ENCODE measurements at regions not wholly inside any gene's neighbourhood (a gene's known extent, or its start where the extent isn't known, plus 50 kb on each side); places are given as distances from the start of the nearest gene placed in this dataset.
"Not testable (repeated sequence)": the region's sequence is repeated elsewhere in the genome, so short reads cannot be mapped to it uniquely, and the experiment has no call there.

- peak overlapping the region in 1 of 8 donors; percentile 20 for H3K4me3 Mint-ChIP-seq
- H3K27ac Mint-ChIP-seq, result no peak overlapping the region
- DNase-seq (no peak), ATAC-seq (ENCODE audit: low read depth in 2 of 2) (no peak)
- no peaks in the 10 kb centered on the region for H3K36me3 Mint-ChIP-seq
- peaks cover 29 to 31% (median 30%) of the 10 kb centered on the region in 3 donors for H3K4me1 Mint-ChIP-seq
- no peaks in the 10 kb centered on the region for H3K9me3 Mint-ChIP-seq
- H3K27me3 Mint-ChIP-seq, result peaks cover 5 to 21% (median 7%) of the 10 kb centered on the region in 3 donors
These were observed 253.3 kb downstream of the FAM43A start for GRCh38 chr3:194938845-194939531.

GRCh38 chr3:194939532-194939909, 253.8 kb downstream of the FAM43A start:
- Mint-ChIP-seq H3K4me3 (no peak overlapping the region), H3K27me3 (peaks cover 5 to 21% (median 5%) of the 10 kb centered on the region in 3 donors), H3K36me3 (no peaks in the 10 kb centered on the region), H3K4me1 (peaks cover 29 to 32% (median 32%) of the 10 kb centered on the region in 3 donors), H3K9me3 (no peaks in the 10 kb centered on the region), H3K27ac (no peak overlapping the region)
- DNase-seq, result no peak
- ATAC-seq (ENCODE audit: low read depth in 2 of 2), result no peak

- H3K36me3 Mint-ChIP-seq, result no peaks in the 10 kb centered on the region
- H3K27ac Mint-ChIP-seq, result no peak overlapping the region
- DNase-seq (no peak), ATAC-seq (ENCODE audit: low read depth in 2 of 2) (no peak)
- no peak overlapping the region for H3K4me3 Mint-ChIP-seq
- peaks cover 29 to 38% (median 34%) of the 10 kb centered on the region in 3 donors for H3K4me1 Mint-ChIP-seq
- H3K27me3 Mint-ChIP-seq, result peaks cover 5 to 15% (median 5%) of the 10 kb centered on the region in 3 donors
- no peaks in the 10 kb centered on the region for H3K9me3 Mint-ChIP-seq
These were observed 254.5 kb downstream of the FAM43A start for GRCh38 chr3:194939949-194940770.

- no peaks in the 10 kb centered on the region for H3K9me3 Mint-ChIP-seq
- no peak overlapping the region for H3K27ac Mint-ChIP-seq
- peaks cover 0 to 14% (median 5%) of the 10 kb centered on the region in 3 donors for H3K27me3 Mint-ChIP-seq
- ATAC-seq (ENCODE audit: low read depth in 2 of 2) (no peak), DNase-seq (no peak)
- peak overlapping the region in 2 of 8 donors; percentile 39 to 69 for H3K4me3 Mint-ChIP-seq
- H3K36me3 Mint-ChIP-seq, result no peaks in the 10 kb centered on the region
- H3K4me1 Mint-ChIP-seq, result peaks cover 32 to 46% (median 36%) of the 10 kb centered on the region in 3 donors
These were observed 255.8 kb downstream of the FAM43A start for GRCh38 chr3:194941360-194941955.

- H3K27me3 Mint-ChIP-seq, result peaks cover 0 to 14% (median 5%) of the 10 kb centered on the region in 3 donors
- peaks cover 32 to 46% (median 36%) of the 10 kb centered on the region in 3 donors for H3K4me1 Mint-ChIP-seq
- H3K27ac Mint-ChIP-seq, result peak overlapping the region in 3 of 6 donors; percentile 33 to 72 (median 36)
- peak overlapping the region in 1 of 8 donors; percentile 53 for H3K4me3 Mint-ChIP-seq
- H3K36me3 Mint-ChIP-seq, result no peaks in the 10 kb centered on the region
- ATAC-seq (ENCODE audit: low read depth in 2 of 2) (no peak), DNase-seq (no peak)
- H3K9me3 Mint-ChIP-seq, result no peaks in the 10 kb centered on the region
These were observed 256.4 kb downstream of the FAM43A start for GRCh38 chr3:194941956-194942511.

GRCh38 chr3:194944526-194944925, 258.8 kb downstream of the FAM43A start:
- Mint-ChIP-seq H3K27ac (peak overlapping the region in 2 of 6 donors; percentile 33 to 75), H3K4me3 (peak overlapping the region in 1 of 8 donors; percentile 35), H3K9me3 (peaks cover 0 to 17% (median 5%) of the 10 kb centered on the region in 7 donors), H3K4me1 (peaks cover 28 to 46% (median 32%) of the 10 kb centered on the region in 3 donors), H3K36me3 (peaks cover 7 to 11% of the 10 kb centered on the region in 2 donors), H3K27me3 (peaks cover 0 to 8% (median 5%) of the 10 kb centered on the region in 3 donors)
- ATAC-seq (ENCODE audit: low read depth in 2 of 2) (no peak), DNase-seq (no peak)

- H3K27me3 Mint-ChIP-seq, result peaks cover 0 to 5% (median 5%) of the 10 kb centered on the region in 3 donors
- DNase-seq, result no peak
- H3K4me1 Mint-ChIP-seq, result peaks cover 28 to 46% (median 33%) of the 10 kb centered on the region in 3 donors
- peak overlapping the region in 4 of 6 donors; percentile 40 to 94 (median 81) for H3K27ac Mint-ChIP-seq
- no peak for ATAC-seq (ENCODE audit: low read depth in 2 of 2)
- H3K9me3 Mint-ChIP-seq, result peaks cover 0 to 17% (median 5%) of the 10 kb centered on the region in 7 donors
- peaks cover 7 to 11% of the 10 kb centered on the region in 2 donors for H3K36me3 Mint-ChIP-seq
- H3K4me3 Mint-ChIP-seq, result peak overlapping the region in 1 of 8 donors; percentile 15
These were observed 259.8 kb downstream of the FAM43A start for GRCh38 chr3:194945508-194945907.

- ATAC-seq (ENCODE audit: low read depth in 2 of 2) (no peak), DNase-seq (no peak)
- Mint-ChIP-seq H3K4me1 (peaks cover 23 to 42% (median 32%) of the 10 kb centered on the region in 3 donors), H3K36me3 (peaks cover 7 to 11% of the 10 kb centered on the region in 2 donors), H3K27ac (no peak overlapping the region), H3K4me3 (no peak overlapping the region), H3K9me3 (peaks cover 0 to 17% (median 5%) of the 10 kb centered on the region in 7 donors), H3K27me3 (peaks cover 0 to 2% (median under 1%) of the 10 kb centered on the region in 3 donors)
These were observed 260.4 kb downstream of the FAM43A start for GRCh38 chr3:194946091-194946490.

GRCh38 chr3:194949592-194949991, 263.9 kb downstream of the FAM43A start:
- ATAC-seq (ENCODE audit: low read depth in 2 of 2), result no peak
- no peak for DNase-seq
- Mint-ChIP-seq H3K9me3 (peaks cover 0 to 17% (median 5%) of the 10 kb centered on the region in 7 donors), H3K27me3 (no peaks in the 10 kb centered on the region), H3K36me3 (peaks cover 7 to 11% of the 10 kb centered on the region in 2 donors), H3K27ac (no peak overlapping the region), H3K4me1 (peaks cover 8 to 17% (median 10%) of the 10 kb centered on the region in 3 donors), H3K4me3 (no peak overlapping the region)

GRCh38 chr3:194950906-194951628, 265.4 kb downstream of the FAM43A start:
- Mint-ChIP-seq H3K4me1 (peaks cover 2 to 8% (median 4%) of the 10 kb centered on the region in 3 donors), H3K4me3 (no peak overlapping the region), H3K36me3 (peaks cover 7 to 11% of the 10 kb centered on the region in 2 donors), H3K27me3 (no peaks in the 10 kb centered on the region), H3K9me3 (peaks cover 0 to 17% (median 5%) of the 10 kb centered on the region in 7 donors), H3K27ac (no peak overlapping the region)
- DNase-seq, result no peak
- no peak for ATAC-seq (ENCODE audit: low read depth in 2 of 2)

GRCh38 chr3:194951629-194951920, 265.9 kb downstream of the FAM43A start:
- H3K27ac Mint-ChIP-seq; H3K4me3 Mint-ChIP-seq; DNase-seq; ATAC-seq (ENCODE audit: low read depth in 2 of 2); H3K4me1 Mint-ChIP-seq; H3K27me3 Mint-ChIP-seq: not testable (repeated sequence)
- Mint-ChIP-seq H3K36me3 (peaks cover 7 to 11% of the 10 kb centered on the region in 2 donors), H3K9me3 (peaks cover 0 to 17% (median 5%) of the 10 kb centered on the region in 7 donors)

- no peak overlapping the region for H3K27ac Mint-ChIP-seq
- ATAC-seq (ENCODE audit: low read depth in 2 of 2) (no peak), DNase-seq (no peak)
- H3K4me3 Mint-ChIP-seq, result no peak overlapping the region
- H3K36me3 Mint-ChIP-seq, result peaks cover 7 to 11% of the 10 kb centered on the region in 2 donors
- peaks cover 0 to 17% (median 5%) of the 10 kb centered on the region in 7 donors for H3K9me3 Mint-ChIP-seq
- H3K27me3 Mint-ChIP-seq, result no peaks in the 10 kb centered on the region
- H3K4me1 Mint-ChIP-seq, result peaks cover 0 to 8% (median 4%) of the 10 kb centered on the region in 3 donors
These were observed 266.4 kb downstream of the FAM43A start for GRCh38 chr3:194951931-194952582.

All from naive B cell (primary cell).